IMR-90 (cell line): ENCODE measurements at regions not wholly inside any gene's neighbourhood (a gene's known extent, or its start where the extent isn't known, plus 50 kb on each side); places are given as distances from the start of the nearest gene placed in this dataset.

Experiments
- ATAC-seq: fragments of 200-7000 bp; cut with Tn5 transposase; 2 replicates; pipeline ENCODE4 v1.9.1; 2020; ENCODE audit warnings: low read depth, mild to moderate bottlenecking, moderate library complexity
- BruUV-seq: library from RNA; stranded (reverse); fragments of 400-500 nt; replicated peaks from 2 replicates; lab custom pipeline; 2021; lab: Mats Ljungman, UMichigan
- CTCF ChIA-PET: fragments of 300-600 bp; formaldehyde crosslinking; extraction: SDS; loops from one replicate; lab custom pipeline; 2021; ENCODE audit warnings: antibody characterized with exemption; lab: Yijun Ruan, JAX
- POLR2A ChIA-PET: fragments of 300-600 bp; sonication (Branson Sonifier 250); formaldehyde crosslinking; loops from one replicate; lab custom pipeline; 2022; ENCODE audit warnings: antibody characterized with exemption; ENCODE audit not compliant: unreplicated experiment; lab: Charles Lee
- DNase-seq: peaks from one replicate; pipeline ENCODE4 v3.0.0; 2013
- H2AFZ ChIP-seq: replicated peaks from 2 replicates; pipeline ENCODE3; 2013; ENCODE audit warnings: low read length, mild to moderate bottlenecking; ENCODE audit not compliant: poor library complexity
- H2AK5ac ChIP-seq: 2 replicates; pipeline ENCODE4 v1.6.1; 2013; ENCODE audit warnings: low read depth, low read length, inconsistent platforms
- H2AK9ac ChIP-seq: replicated peaks from 2 replicates; pipeline ENCODE3; 2013; ENCODE audit warnings: mild to moderate bottlenecking, low read depth, low read length, moderate library complexity; ENCODE audit not compliant: poor library complexity
- H2BK120ac ChIP-seq: 2 replicates; pipeline ENCODE4 v1.6.1; 2013; ENCODE audit warnings: low read depth, low read length, inconsistent platforms
- H2BK15ac ChIP-seq: 3 replicates; pipeline ENCODE4 v1.6.1; 2013; ENCODE audit warnings: low read depth, low read length, inconsistent platforms
- H2BK20ac ChIP-seq: 2 replicates; pipeline ENCODE4 v1.6.1; 2013; ENCODE audit warnings: low read depth, mild to moderate bottlenecking, inconsistent platforms, low read length, moderate library complexity
- H2BK5ac ChIP-seq: 2 replicates; pipeline ENCODE4 v1.6.1; 2013; ENCODE audit warnings: mild to moderate bottlenecking, low read depth, low read length, inconsistent platforms; ENCODE audit not compliant: poor library complexity, severe bottlenecking
- H3K14ac ChIP-seq: replicated peaks from 2 replicates; pipeline ENCODE4 v1.6.1; 2013; ENCODE audit warnings: low read depth, low read length, inconsistent platforms
- H3K18ac ChIP-seq: 2 replicates; pipeline ENCODE4 v1.6.1; 2013; ENCODE audit warnings: low read depth, low read length, control low read depth
- H3K23ac ChIP-seq: 2 replicates; pipeline ENCODE4 v1.6.1; 2013; ENCODE audit warnings: low read depth, low read length, inconsistent platforms
- H3K27ac ChIP-seq: 2 replicates; pipeline ENCODE4 v1.5.1; 2013; ENCODE audit warnings: mild to moderate bottlenecking, control low read depth, low read length; ENCODE audit not compliant: insufficient read depth
- H3K27me3 ChIP-seq: 2 replicates; pipeline ENCODE4 v1.6.1; 2013; ENCODE audit warnings: low read length; ENCODE audit not compliant: control insufficient read depth, insufficient read depth
- H3K36me3 ChIP-seq: 2 replicates; pipeline ENCODE4 v1.6.1; 2013; ENCODE audit warnings: low read length, mixed read lengths; ENCODE audit not compliant: control insufficient read depth, insufficient read depth
- H3K4ac ChIP-seq: 2 replicates; pipeline ENCODE4 v1.6.1; 2013; ENCODE audit warnings: low read depth, low read length, inconsistent platforms
- H3K4me1 ChIP-seq: 2 replicates; pipeline ENCODE4 v1.6.1; 2013; ENCODE audit warnings: low read length, mixed read lengths; ENCODE audit not compliant: control insufficient read depth, insufficient read depth
- H3K4me2 ChIP-seq: 2 replicates; pipeline ENCODE4 v1.6.1; 2013; ENCODE audit warnings: low read depth, mild to moderate bottlenecking, control low read depth, low read length, moderate library complexity
- H3K4me3 ChIP-seq: 2 replicates; pipeline ENCODE4 v1.5.1; 2013; ENCODE audit warnings: low read depth, mild to moderate bottlenecking, control low read depth, low read length, moderate library complexity; ENCODE audit not compliant: insufficient read depth
- H3K56ac ChIP-seq: 2 replicates; pipeline ENCODE4 v1.6.1; 2013; ENCODE audit warnings: low read length, inconsistent platforms; ENCODE audit not compliant: insufficient read depth; ENCODE audit errors: extremely low read depth
- H3K79me1 ChIP-seq, 2 experiments: 2 replicates each; pipeline ENCODE4 v1.6.1; 2013; ENCODE audit warnings: low read length in 2 of 2, inconsistent platforms in 1 of 2, low read depth in 1 of 2
- H3K9ac ChIP-seq: 2 replicates; pipeline ENCODE4 v1.6.1; 2013; ENCODE audit warnings: low read depth, low read length, control low read depth
- H3K9me1 ChIP-seq: 2 replicates; pipeline ENCODE4 v1.6.1; 2013; ENCODE audit warnings: low read length, inconsistent platforms; ENCODE audit not compliant: insufficient read depth
- H3K9me3 ChIP-seq: 2 replicates; pipeline ENCODE4 v1.6.1; 2013; ENCODE audit warnings: low read length; ENCODE audit not compliant: control insufficient read depth, insufficient read depth
- H4K20me1 ChIP-seq: 2 replicates; pipeline ENCODE4 v1.6.1; 2013; ENCODE audit warnings: low read length, inconsistent platforms; ENCODE audit not compliant: insufficient read depth
- H4K5ac ChIP-seq: 2 replicates; pipeline ENCODE4 v1.6.1; 2013; ENCODE audit warnings: mild to moderate bottlenecking, low read depth, low read length, control low read depth
- H4K8ac ChIP-seq, 2 experiments: 2 replicates each; pipeline ENCODE4 v1.6.1; 2013; ENCODE audit warnings: low read depth in 2 of 2, low read length in 2 of 2, control low read depth in 1 of 2, inconsistent platforms in 1 of 2
- H4K91ac ChIP-seq: 2 replicates; pipeline ENCODE4 v1.6.1; 2013; ENCODE audit warnings: low read depth, low read length, inconsistent platforms; ENCODE audit not compliant: insufficient read depth
- BHLHE40 ChIP-seq: fragments of 150-350 bp; IDR thresholded peaks from 2 replicates; pipeline ENCODE4 v1.6.1; 2016; ENCODE audit warnings: mild to moderate bottlenecking, low read depth, low read length
- CEBPB ChIP-seq: IDR thresholded peaks from 2 replicates; pipeline ENCODE4 v1.6.1; 2012; ENCODE audit warnings: low read depth, low read length, improper control_type of control experiment
- CHD1 ChIP-seq: IDR thresholded peaks from 2 replicates; pipeline ENCODE4 v1.6.1; 2012; ENCODE audit warnings: low read depth, low read length, improper control_type of control experiment
- FOS ChIP-seq: fragments of 150-350 bp; IDR thresholded peaks from 2 replicates; pipeline ENCODE4 v1.6.1; 2016; ENCODE audit warnings: low read depth, low read length
- MAZ ChIP-seq: IDR thresholded peaks from 2 replicates; pipeline ENCODE4 v1.6.1; 2012; ENCODE audit warnings: low read depth, mild to moderate bottlenecking, low read length, improper control_type of control experiment, moderate library complexity, borderline replicate concordance
- MXI1 ChIP-seq: IDR thresholded peaks from 2 replicates; pipeline ENCODE4 v1.6.1; 2012; ENCODE audit warnings: low read depth, mild to moderate bottlenecking, low read length, moderate library complexity, borderline replicate concordance
- NFE2L2 ChIP-seq: fragments of 150-350 bp; IDR thresholded peaks from 2 replicates; pipeline ENCODE4 v1.6.1; 2016; ENCODE audit warnings: low read depth, mild to moderate bottlenecking, low read length
- POLR2A ChIP-seq: IDR thresholded peaks from 2 replicates; pipeline ENCODE4 v1.6.1; 2012; ENCODE audit warnings: mild to moderate bottlenecking, low read depth, low read length
- RAD21 ChIP-seq: IDR thresholded peaks from 2 replicates; pipeline ENCODE4 v1.6.1; 2012; ENCODE audit warnings: low read length, improper control_type of control experiment
- RCOR1 ChIP-seq: IDR thresholded peaks from 2 replicates; pipeline ENCODE4 v1.6.1; 2012; ENCODE audit warnings: mild to moderate bottlenecking, low read length, improper control_type of control experiment; ENCODE audit not compliant: insufficient replicate concordance
- RFX5 ChIP-seq: IDR thresholded peaks from 2 replicates; pipeline ENCODE4 v1.8.0; 2012; ENCODE audit warnings: low read depth, mild to moderate bottlenecking, low read length, moderate library complexity
- SMC3 ChIP-seq: fragments of 150-350 bp; IDR thresholded peaks from 2 replicates; pipeline ENCODE4 v1.6.1; 2016; ENCODE audit warnings: low read depth, mild to moderate bottlenecking, antibody characterized with exemption, low read length, moderate library complexity
- WGBS, 2 experiments: methylation state at CpG; one replicate each; pipeline versions ENCODE4 v1.1.5 to v1.1.7; 2013; ENCODE audit warnings: missing lambda C conversion rate in 2 of 2; ENCODE audit not compliant: insufficient read length in 1 of 2; ENCODE audit errors: extremely low coverage in 2 of 2; 5-methylcytosine and 5-hydroxymethylcytosine counted together
- dilution Hi-C: fragments of 300-500 bp; cut with HindIII; formaldehyde crosslinking; loops from one replicate; pipeline ENCODE4 v1.14.3; 2018; ENCODE audit warnings: low sequenced_read_pairs; ENCODE audit not compliant: unreplicated experiment
- in situ Hi-C: fragments of 300-500 bp; cut with MboI; formaldehyde crosslinking; loops from 3 replicates; pipeline ENCODE4 v1.14.3; 2019; ENCODE audit warnings: low sequenced_read_pairs, inconsistent platforms, mixed read lengths
- intact Hi-C: fragments of 100-400 bp; cut with micrococcal nuclease; formaldehyde crosslinking; loops from 2 replicates; pipeline ENCODE4 v1.10.0; 2022
- TF ChIP-seq, protein P1 (sequence below): fragments of 150-350 bp; IDR thresholded peaks from 2 replicates; pipeline ENCODE4 v1.6.1; 2017; ENCODE audit warnings: mild to moderate bottlenecking, antibody characterized with exemption, low read length, low read depth
- TF ChIP-seq, protein P2 (sequence below): conservative IDR thresholded peaks from 2 replicates; pipeline ENCODE4 v1.5.1; 2012; ENCODE audit warnings: mild to moderate bottlenecking, low read depth, low read length, improper control_type of control experiment

DNA sequence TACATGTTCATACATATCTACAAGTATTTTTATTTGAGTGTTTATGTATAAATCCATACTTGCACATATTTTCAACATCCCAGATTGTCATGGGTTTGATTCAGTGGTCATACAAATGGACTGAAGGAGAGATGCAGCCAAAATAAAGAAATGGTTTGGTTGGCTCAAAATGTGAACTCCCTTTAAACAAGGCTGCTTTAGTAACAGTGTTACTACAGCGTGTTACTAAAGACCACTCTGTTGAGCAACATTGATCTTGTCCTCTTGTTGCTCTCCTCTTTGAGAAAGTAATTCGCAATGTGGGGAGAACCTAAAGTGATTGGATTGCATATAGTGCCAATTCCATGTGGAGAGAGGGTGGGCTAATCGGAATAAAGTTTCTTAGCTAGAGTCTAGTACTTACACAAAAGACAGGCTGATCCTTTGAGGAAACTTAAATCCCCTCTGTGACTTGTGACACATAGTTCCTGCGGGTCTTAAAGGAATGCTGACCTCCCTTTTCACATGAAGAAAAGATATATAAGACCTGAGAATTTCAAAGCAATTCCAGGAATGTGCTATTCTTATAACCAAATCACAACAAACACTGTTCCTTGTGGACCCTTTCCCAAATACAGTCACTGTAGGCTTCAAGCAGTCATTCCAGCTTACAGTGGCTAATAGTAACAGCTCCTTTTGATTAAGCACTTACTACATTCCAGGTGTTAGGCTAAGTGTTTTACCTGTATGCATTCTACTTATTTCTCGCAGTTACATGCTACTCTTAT lies 144.3 kb downstream of the FZD1 start:
- intact Hi-C loops = no loop called here
- Histone ChIP-seq H4K20me1 (no peaks in the 10 kb centered on the region), H3K9ac (no peak overlapping the region), H2BK15ac (no peak overlapping the region), H3K9me3 (no peaks in the 10 kb centered on the region), H3K79me1 (no peaks in the 10 kb centered on the region), H2BK5ac (no peak overlapping the region), H2AK9ac (no peak overlapping the region), H2BK120ac (no peak overlapping the region), H4K91ac (no peak overlapping the region), H3K4me1 (no peaks in the 10 kb centered on the region), H3K56ac (no peak overlapping the region), H3K4ac (no peak overlapping the region), H4K8ac (no peak overlapping the region), H3K27ac (no peak overlapping the region), H3K14ac (no peak overlapping the region), H2BK20ac (no peak overlapping the region), H3K4me2 (no peak overlapping the region), H3K9me1 (no peaks in the 10 kb centered on the region), H2AK5ac (no peak overlapping the region), H3K4me3 (no peak overlapping the region), H3K27me3 (no peaks in the 10 kb centered on the region; the same call in 1 of the 2 replicates), H2AFZ (no peak overlapping the region), H3K36me3 (no peaks in the 10 kb centered on the region), H3K23ac (no peak overlapping the region), H4K5ac (no peak overlapping the region), H3K18ac (no peak overlapping the region)
- ChIA-PET CTCF (interaction anchor here (1.2 kb wide), 1 partner anchor 9 kb away, joined by 3 read pairs; no protein-coding TSS in a partner anchor), POLR2A (interaction anchor here (0.7 kb wide), 1 partner anchor 67 kb away, joined by 3 read pairs; no protein-coding TSS in a partner anchor)
- BruUV-seq = no TSS peak
- no peak for ATAC-seq
- in situ Hi-C loops = no loop called here
- no peak for DNase-seq
- dilution Hi-C loops = no loop called here
- TF ChIP-seq SMC3 (no peak), RFX5 (no peak), MXI1 (no peak), BHLHE40 (no peak), POLR2A (no peak), MAZ (no peak), FOS (no peak), RAD21 (no peak), RCOR1 (no peak), CHD1 (no peak), NFE2L2 (no peak), CEBPB (no peak)
- TF ChIP-seq, protein P1, sequence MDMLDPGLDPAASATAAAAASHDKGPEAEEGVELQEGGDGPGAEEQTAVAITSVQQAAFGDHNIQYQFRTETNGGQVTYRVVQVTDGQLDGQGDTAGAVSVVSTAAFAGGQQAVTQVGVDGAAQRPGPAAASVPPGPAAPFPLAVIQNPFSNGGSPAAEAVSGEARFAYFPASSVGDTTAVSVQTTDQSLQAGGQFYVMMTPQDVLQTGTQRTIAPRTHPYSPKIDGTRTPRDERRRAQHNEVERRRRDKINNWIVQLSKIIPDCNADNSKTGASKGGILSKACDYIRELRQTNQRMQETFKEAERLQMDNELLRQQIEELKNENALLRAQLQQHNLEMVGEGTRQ = no peak
- TF ChIP-seq, protein P2, sequence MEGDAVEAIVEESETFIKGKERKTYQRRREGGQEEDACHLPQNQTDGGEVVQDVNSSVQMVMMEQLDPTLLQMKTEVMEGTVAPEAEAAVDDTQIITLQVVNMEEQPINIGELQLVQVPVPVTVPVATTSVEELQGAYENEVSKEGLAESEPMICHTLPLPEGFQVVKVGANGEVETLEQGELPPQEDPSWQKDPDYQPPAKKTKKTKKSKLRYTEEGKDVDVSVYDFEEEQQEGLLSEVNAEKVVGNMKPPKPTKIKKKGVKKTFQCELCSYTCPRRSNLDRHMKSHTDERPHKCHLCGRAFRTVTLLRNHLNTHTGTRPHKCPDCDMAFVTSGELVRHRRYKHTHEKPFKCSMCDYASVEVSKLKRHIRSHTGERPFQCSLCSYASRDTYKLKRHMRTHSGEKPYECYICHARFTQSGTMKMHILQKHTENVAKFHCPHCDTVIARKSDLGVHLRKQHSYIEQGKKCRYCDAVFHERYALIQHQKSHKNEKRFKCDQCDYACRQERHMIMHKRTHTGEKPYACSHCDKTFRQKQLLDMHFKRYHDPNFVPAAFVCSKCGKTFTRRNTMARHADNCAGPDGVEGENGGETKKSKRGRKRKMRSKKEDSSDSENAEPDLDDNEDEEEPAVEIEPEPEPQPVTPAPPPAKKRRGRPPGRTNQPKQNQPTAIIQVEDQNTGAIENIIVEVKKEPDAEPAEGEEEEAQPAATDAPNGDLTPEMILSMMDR = no peak
- WGBS, 2 experiments = no CpG with 5 or more reads among the region's 5 CpGs
